ENCODE measurements at regions not wholly inside any gene's neighbourhood (a gene's known extent, or its start where the extent isn't known, plus 50 kb on each side); places are given as distances from the start of the nearest gene placed in this dataset.

DNA sequence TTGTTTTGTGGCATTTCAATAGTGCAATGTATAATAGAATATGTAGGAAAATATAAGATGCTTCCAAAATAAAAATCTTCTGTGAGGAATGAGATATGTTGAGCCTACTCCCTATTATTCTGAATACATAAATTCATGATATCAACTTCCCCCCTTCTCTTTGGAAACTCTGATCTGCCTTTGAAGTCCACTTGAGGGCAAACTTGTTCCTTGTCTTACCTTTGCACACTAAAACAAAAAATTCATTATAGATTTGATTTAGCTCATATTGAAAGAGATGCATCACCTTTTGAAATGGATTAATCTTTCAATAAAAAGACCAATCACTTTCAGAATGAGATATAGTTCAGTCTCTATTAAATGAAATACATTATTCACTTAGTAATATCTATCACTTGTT, 580.7 kb upstream of the ADGRL4 start:
- H3K36me3 ChIP-seq (ENCODE audit: insufficient read depth, insufficient read length, low read length): no peaks in the 10 kb centered on the region
- H3K4me3 ChIP-seq (ENCODE audit: insufficient read length, low read depth): no peak overlapping the region
- peaks cover 17% of the 10 kb centered on the region; the same call in 1 of the 2 replicates for H3K9me3 ChIP-seq (ENCODE audit: insufficient read depth, low read length)
- no peaks in the 10 kb centered on the region for H3K4me1 ChIP-seq (ENCODE audit: insufficient read depth, insufficient read length)
- H3K27me3 ChIP-seq (ENCODE audit: insufficient read depth, insufficient read length): no peaks in the 10 kb centered on the region
- no peak overlapping the region for H3K9ac ChIP-seq (ENCODE audit: insufficient read length, low read depth)
- no peak for TF ChIP-seq YY1 (IDR thresholded peaks at IDR 0.05; ENCODE audit: insufficient read depth, insufficient read length)
- DNase-seq (ENCODE audit: low read depth, low spot score): no peak

DNA sequence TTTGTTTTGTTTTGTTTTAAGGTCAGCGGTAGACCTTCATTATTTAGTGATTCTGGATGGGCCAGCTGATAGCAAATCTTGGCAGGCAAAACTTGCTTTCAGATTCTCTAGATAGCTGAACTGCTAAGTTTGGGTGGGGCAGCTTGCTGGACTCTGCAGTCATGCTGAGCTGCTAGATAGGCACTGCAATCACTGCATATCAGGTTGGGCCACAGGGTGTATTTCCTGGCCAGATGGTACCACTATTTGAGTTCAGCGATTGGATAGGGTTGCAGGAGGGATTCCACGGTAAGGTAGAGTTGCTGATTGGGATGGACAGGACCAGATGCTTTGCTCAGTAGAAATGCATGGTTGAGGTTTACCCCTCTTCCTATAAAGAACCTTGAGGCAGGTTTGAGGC, 579.3 kb upstream of the ADGRL4 start:
- Histone ChIP-seq H3K4me1 (ENCODE audit: insufficient read depth, insufficient read length) (no peaks in the 10 kb centered on the region), H3K27me3 (ENCODE audit: insufficient read depth, insufficient read length) (no peaks in the 10 kb centered on the region), H3K4me3 (ENCODE audit: insufficient read length, low read depth) (no peak overlapping the region), H3K36me3 (ENCODE audit: insufficient read depth, insufficient read length, low read length) (no peaks in the 10 kb centered on the region), H3K9me3 (ENCODE audit: insufficient read depth, low read length) (peaks cover 17% of the 10 kb centered on the region; the same call in 1 of the 2 replicates), H3K9ac (ENCODE audit: insufficient read length, low read depth) (no peak overlapping the region)
- DNase-seq (ENCODE audit: low read depth, low spot score): no peak
- TF ChIP-seq ZNF274 (IDR thresholded peaks at IDR 0.05; ENCODE audit: low read depth, low read length) (no peak), YY1 (IDR thresholded peaks at IDR 0.05; ENCODE audit: insufficient read depth, insufficient read length) (no peak), SUZ12 (IDR thresholded peaks at IDR 0.05; ENCODE audit: extremely low read depth, insufficient read depth, insufficient read length) (no peak)

DNA sequence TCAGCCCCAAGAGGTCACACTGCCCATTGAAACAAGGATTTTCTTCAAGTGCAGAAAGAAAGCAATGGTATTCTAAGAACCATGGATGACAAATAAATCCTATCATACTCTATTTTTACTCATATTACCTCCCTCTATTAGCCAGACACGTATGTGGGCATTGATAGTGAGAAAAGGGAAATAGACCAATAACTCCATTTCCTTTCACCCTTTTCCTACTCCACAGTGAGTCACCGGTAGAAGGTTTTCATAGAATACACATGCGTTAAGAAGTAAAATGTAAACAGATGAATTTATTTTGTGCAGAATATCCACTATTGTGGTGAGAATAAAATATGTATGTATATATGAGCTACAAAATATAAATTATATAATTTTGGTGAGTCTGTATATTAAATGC, 568.9 kb upstream of the ADGRL4 start:
- DNase-seq (ENCODE audit: low read depth, low spot score): no peak
- TF ChIP-seq ZNF274 (IDR thresholded peaks at IDR 0.05; ENCODE audit: low read depth, low read length) (no peak), YY1 (IDR thresholded peaks at IDR 0.05; ENCODE audit: insufficient read depth, insufficient read length) (no peak), SUZ12 (IDR thresholded peaks at IDR 0.05; ENCODE audit: extremely low read depth, insufficient read depth, insufficient read length) (no peak)

DNA sequence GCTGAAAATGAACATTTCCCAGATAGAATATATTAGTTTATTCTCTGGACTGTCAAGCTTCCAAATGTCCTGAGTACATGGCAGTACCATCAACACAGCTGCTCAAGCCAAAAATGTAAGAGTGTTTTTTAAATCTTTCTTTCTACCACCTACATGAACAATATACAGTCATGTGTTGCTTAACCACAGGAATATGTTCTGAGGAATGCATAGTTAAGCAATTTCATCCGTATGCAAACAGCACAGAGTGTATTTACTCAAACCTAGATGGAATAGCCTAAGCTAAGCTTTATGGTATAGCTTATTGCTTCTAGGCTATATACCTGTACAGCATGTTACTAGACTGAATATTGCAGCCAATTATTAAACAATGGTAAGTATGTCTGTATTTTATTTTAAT, 561.9 kb upstream of the ADGRL4 start:
- H3K36me3 ChIP-seq (ENCODE audit: insufficient read depth, insufficient read length, low read length): no peaks in the 10 kb centered on the region
- no peaks in the 10 kb centered on the region for H3K4me1 ChIP-seq (ENCODE audit: insufficient read depth, insufficient read length)
- no peak for DNase-seq (ENCODE audit: low read depth, low spot score)
- H3K9me3 ChIP-seq (ENCODE audit: insufficient read depth, low read length): no peaks in the 10 kb centered on the region
- H3K9ac ChIP-seq (ENCODE audit: insufficient read length, low read depth): no peak overlapping the region
- no peak for TF ChIP-seq SUZ12 (IDR thresholded peaks at IDR 0.05; ENCODE audit: extremely low read depth, insufficient read depth, insufficient read length)
- TF ChIP-seq YY1 (IDR thresholded peaks at IDR 0.05; ENCODE audit: insufficient read depth, insufficient read length): no peak
- no peak for TF ChIP-seq ZNF274 (IDR thresholded peaks at IDR 0.05; ENCODE audit: low read depth, low read length)
- no peaks in the 10 kb centered on the region for H3K27me3 ChIP-seq (ENCODE audit: insufficient read depth, insufficient read length)
- H3K4me3 ChIP-seq (ENCODE audit: insufficient read length, low read depth): no peak overlapping the region

More for the DNA sequence above, 568.9 kb upstream of the ADGRL4 start:
- H3K9ac ChIP-seq (ENCODE audit: insufficient read length, low read depth): no peak overlapping the region
- no peaks in the 10 kb centered on the region for H3K4me1 ChIP-seq (ENCODE audit: insufficient read depth, insufficient read length)
- H3K9me3 ChIP-seq (ENCODE audit: insufficient read depth, low read length): no peaks in the 10 kb centered on the region
- no peak overlapping the region for H3K4me3 ChIP-seq (ENCODE audit: insufficient read length, low read depth)
- H3K27me3 ChIP-seq (ENCODE audit: insufficient read depth, insufficient read length): no peaks in the 10 kb centered on the region
- no peaks in the 10 kb centered on the region for H3K36me3 ChIP-seq (ENCODE audit: insufficient read depth, insufficient read length, low read length)

DNA sequence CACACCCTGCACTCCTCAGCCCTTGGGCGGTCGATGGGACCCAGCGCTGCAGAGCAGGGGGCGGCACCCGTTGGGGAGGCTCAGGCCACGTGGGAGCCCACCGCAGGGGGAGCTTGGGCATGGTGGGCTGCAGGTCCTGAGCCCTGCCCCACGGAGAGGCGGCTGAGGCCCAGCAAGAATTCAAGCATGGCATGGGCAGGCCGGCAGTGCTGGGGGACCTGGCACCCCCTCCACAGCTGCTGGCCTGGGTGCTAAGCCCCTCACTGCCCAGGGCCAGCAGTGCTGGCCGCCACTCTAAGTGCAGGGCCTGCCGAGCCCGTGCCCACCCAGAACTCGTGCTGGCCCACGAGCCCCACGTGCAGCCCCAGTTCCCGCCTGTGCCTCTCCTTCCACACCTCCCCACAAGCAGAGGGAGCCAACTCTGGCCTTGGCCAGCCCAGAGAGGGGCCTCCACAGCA, 555.0 kb upstream of the ADGRL4 start:
- no peak for TF ChIP-seq ZNF274 (IDR thresholded peaks at IDR 0.05; ENCODE audit: low read depth, low read length)
- TF ChIP-seq SUZ12 (IDR thresholded peaks at IDR 0.05; ENCODE audit: extremely low read depth, insufficient read depth, insufficient read length): no peak
- TF ChIP-seq YY1 (IDR thresholded peaks at IDR 0.05; ENCODE audit: insufficient read depth, insufficient read length): no peak
- Histone ChIP-seq H3K4me1 (ENCODE audit: insufficient read depth, insufficient read length) (no peaks in the 10 kb centered on the region), H3K36me3 (ENCODE audit: insufficient read depth, insufficient read length, low read length) (no peaks in the 10 kb centered on the region), H3K27me3 (ENCODE audit: insufficient read depth, insufficient read length) (no peaks in the 10 kb centered on the region), H3K9me3 (ENCODE audit: insufficient read depth, low read length) (peaks cover 12% of the 10 kb centered on the region; the same call in 1 of the 2 replicates), H3K4me3 (ENCODE audit: insufficient read length, low read depth) (no peak overlapping the region), H3K9ac (ENCODE audit: insufficient read length, low read depth) (no peak overlapping the region)
- DNase-seq (ENCODE audit: low read depth, low spot score): no peak

- Histone ChIP-seq H3K27me3 (ENCODE audit: insufficient read depth, insufficient read length) (no peaks in the 10 kb centered on the region), H3K4me1 (ENCODE audit: insufficient read depth, insufficient read length) (no peaks in the 10 kb centered on the region), H3K9ac (ENCODE audit: insufficient read length, low read depth) (no peak overlapping the region), H3K36me3 (ENCODE audit: insufficient read depth, insufficient read length, low read length) (no peaks in the 10 kb centered on the region), H3K4me3 (ENCODE audit: insufficient read length, low read depth) (no peak overlapping the region), H3K9me3 (ENCODE audit: insufficient read depth, low read length) (peaks cover under 1% of the 10 kb centered on the region; the same call in 1 of the 2 replicates)
- DNase-seq (ENCODE audit: low read depth, low spot score): no peak
- no peak for TF ChIP-seq ZNF274 (IDR thresholded peaks at IDR 0.05; ENCODE audit: low read depth, low read length)
- no peak for TF ChIP-seq YY1 (IDR thresholded peaks at IDR 0.05; ENCODE audit: insufficient read depth, insufficient read length)
- no peak for TF ChIP-seq SUZ12 (IDR thresholded peaks at IDR 0.05; ENCODE audit: extremely low read depth, insufficient read depth, insufficient read length)
Measured at GRCh38 chr1:79556189-79556588, 549.7 kb upstream of the ADGRL4 start.

DNA sequence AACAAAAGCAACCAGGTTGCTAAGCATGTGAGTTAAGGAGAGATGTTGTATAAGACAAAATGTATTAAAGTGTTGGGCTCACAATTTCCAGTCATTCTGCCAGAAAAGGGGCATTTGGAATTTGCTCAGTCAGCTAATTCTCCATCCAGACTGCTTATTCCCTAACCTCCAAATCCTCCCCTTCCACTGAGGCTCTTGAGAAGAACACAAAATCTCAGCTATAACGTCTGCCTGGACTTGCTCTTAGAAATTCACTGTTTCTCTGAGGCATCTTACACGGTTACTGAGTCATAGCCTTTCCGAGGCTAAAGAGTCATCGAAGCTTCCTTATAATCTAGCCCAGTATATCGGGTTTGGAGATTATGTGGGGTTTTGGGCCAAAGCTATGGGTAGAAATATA, 548.2 kb upstream of the ADGRL4 start:
- Histone ChIP-seq H3K36me3 (ENCODE audit: insufficient read depth, insufficient read length, low read length) (no peaks in the 10 kb centered on the region), H3K27me3 (ENCODE audit: insufficient read depth, insufficient read length) (no peaks in the 10 kb centered on the region), H3K4me3 (ENCODE audit: insufficient read length, low read depth) (no peak overlapping the region), H3K4me1 (ENCODE audit: insufficient read depth, insufficient read length) (no peaks in the 10 kb centered on the region), H3K9me3 (ENCODE audit: insufficient read depth, low read length) (no peaks in the 10 kb centered on the region), H3K9ac (ENCODE audit: insufficient read length, low read depth) (no peak overlapping the region)
- no peak for DNase-seq (ENCODE audit: low read depth, low spot score)
- TF ChIP-seq YY1 (IDR thresholded peaks at IDR 0.05; ENCODE audit: insufficient read depth, insufficient read length) (no peak), SUZ12 (IDR thresholded peaks at IDR 0.05; ENCODE audit: extremely low read depth, insufficient read depth, insufficient read length) (no peak)

- H3K36me3 ChIP-seq (ENCODE audit: insufficient read depth, insufficient read length, low read length): no peaks in the 10 kb centered on the region
- no peak overlapping the region for H3K9ac ChIP-seq (ENCODE audit: insufficient read length, low read depth)
- TF ChIP-seq YY1 (IDR thresholded peaks at IDR 0.05; ENCODE audit: insufficient read depth, insufficient read length): no peak
- no peak for TF ChIP-seq SUZ12 (IDR thresholded peaks at IDR 0.05; ENCODE audit: extremely low read depth, insufficient read depth, insufficient read length)
- TF ChIP-seq ZNF274 (IDR thresholded peaks at IDR 0.05; ENCODE audit: low read depth, low read length): no peak
- no peak for DNase-seq (ENCODE audit: low read depth, low spot score)
- no peaks in the 10 kb centered on the region for H3K9me3 ChIP-seq (ENCODE audit: insufficient read depth, low read length)
- H3K4me3 ChIP-seq (ENCODE audit: insufficient read length, low read depth): no peak overlapping the region
- H3K27me3 ChIP-seq (ENCODE audit: insufficient read depth, insufficient read length): no peaks in the 10 kb centered on the region
- no peaks in the 10 kb centered on the region for H3K4me1 ChIP-seq (ENCODE audit: insufficient read depth, insufficient read length)
Measured at GRCh38 chr1:79551321-79551720, 544.8 kb upstream of the ADGRL4 start.
